DND-41 (cell line): ENCODE measurements at regions not wholly inside any gene's neighbourhood (a gene's known extent, or its start where the extent isn't known, plus 50 kb on each side); places are given as distances from the start of the nearest gene placed in this dataset.

Experiments
- CTCF ChIP-seq: IDR thresholded peaks from 2 replicates; pipeline ENCODE4 v1.5.1; 2012; ENCODE audit warnings: borderline replicate concordance, low read length, moderate library complexity, mild to moderate bottlenecking; ENCODE audit not compliant: poor library complexity, severe bottlenecking; ENCODE audit errors: extremely low read depth
- EZH2 ChIP-seq: IDR thresholded peaks from 3 replicates; pipeline ENCODE4 v1.6.1; 2012; ENCODE audit warnings: borderline replicate concordance, low read depth, mild to moderate bottlenecking, moderate library complexity, low read length, inconsistent platforms; ENCODE audit not compliant: severe bottlenecking

- no peak for TF ChIP-seq CTCF
- TF ChIP-seq EZH2, result no peak
These were observed 144.6 kb downstream of the ATL2 start for GRCh38 chr2:38232454-38232853.
